ENCODE measurements at regions not wholly inside any gene's neighbourhood (a gene's known extent, or its start where the extent isn't known, plus 50 kb on each side); places are given as distances from the start of the nearest gene placed in this dataset.

DNA sequence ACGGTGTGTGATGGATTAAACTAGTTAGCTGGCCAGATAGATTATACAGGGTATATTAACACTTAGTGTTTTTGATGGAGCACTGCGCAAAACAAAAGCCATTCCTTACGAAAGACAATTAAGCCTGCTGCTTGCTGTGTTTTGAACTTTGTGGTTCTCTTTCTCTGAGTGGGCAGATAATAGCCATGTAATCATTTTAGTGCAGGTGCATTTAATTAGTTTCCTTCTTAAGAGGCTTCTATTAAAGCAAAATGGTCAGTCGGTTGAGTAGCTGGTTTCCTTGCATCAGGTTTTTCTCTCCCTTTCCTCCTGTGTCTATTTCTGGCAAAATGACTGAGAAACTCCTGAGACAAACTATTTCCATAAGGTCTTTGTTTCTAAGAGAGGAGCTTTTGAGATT, 512.5 kb downstream of the DMAC1 start:
- H3K4me1 ChIP-seq (ENCODE audit: control insufficient read depth in 2 of 3, insufficient read depth in 2 of 3, low read depth in 1 of 3, low read length in 3 of 3) = no peaks in the 10 kb centered on the region
- no peak for FAIRE-seq

DNA sequence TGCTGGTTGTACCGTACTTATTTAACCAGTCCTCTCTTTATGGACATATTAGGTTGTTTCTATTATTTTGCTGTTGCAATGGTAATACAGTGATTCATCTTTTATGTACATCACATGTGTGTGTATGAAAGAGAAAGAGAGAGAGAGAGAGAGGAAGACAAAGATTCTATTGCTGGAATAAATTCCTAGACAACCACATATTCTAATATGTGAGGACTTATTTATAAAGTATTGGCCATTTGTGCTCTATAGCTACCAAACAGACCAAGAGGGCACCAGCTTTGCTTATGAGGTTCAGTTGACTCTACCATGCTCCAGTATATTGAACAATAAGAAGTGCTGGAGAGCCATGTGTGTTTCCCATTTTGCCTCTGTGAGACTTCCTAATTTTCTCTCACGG, 513.5 kb downstream of the DMAC1 start:
- Histone ChIP-seq H3K4me1 (ENCODE audit: control insufficient read depth in 2 of 3, insufficient read depth in 2 of 3, low read depth in 1 of 3, low read length in 3 of 3) (no peaks in the 10 kb centered on the region), H3K4me3 (ENCODE audit: low read length in 3 of 3) (no peak overlapping the region), H3K27ac (ENCODE audit: low read depth in 2 of 2, low read length in 2 of 2) (no peak overlapping the region), H3K9ac (ENCODE audit: low read length in 3 of 3) (no peak overlapping the region), H3K9me3 (ENCODE audit: control insufficient read depth in 2 of 3, insufficient read depth in 1 of 3, low read length in 3 of 3) (no peaks in the 10 kb centered on the region), H3K27me3 (ENCODE audit: control insufficient read depth, insufficient read depth, low read length) (no peaks in the 10 kb centered on the region), H3K36me3 (ENCODE audit: control insufficient read depth in 2 of 3, insufficient read depth in 3 of 3, low read length in 3 of 3) (no peaks in the 10 kb centered on the region)
- TF ChIP-seq, protein P1, sequence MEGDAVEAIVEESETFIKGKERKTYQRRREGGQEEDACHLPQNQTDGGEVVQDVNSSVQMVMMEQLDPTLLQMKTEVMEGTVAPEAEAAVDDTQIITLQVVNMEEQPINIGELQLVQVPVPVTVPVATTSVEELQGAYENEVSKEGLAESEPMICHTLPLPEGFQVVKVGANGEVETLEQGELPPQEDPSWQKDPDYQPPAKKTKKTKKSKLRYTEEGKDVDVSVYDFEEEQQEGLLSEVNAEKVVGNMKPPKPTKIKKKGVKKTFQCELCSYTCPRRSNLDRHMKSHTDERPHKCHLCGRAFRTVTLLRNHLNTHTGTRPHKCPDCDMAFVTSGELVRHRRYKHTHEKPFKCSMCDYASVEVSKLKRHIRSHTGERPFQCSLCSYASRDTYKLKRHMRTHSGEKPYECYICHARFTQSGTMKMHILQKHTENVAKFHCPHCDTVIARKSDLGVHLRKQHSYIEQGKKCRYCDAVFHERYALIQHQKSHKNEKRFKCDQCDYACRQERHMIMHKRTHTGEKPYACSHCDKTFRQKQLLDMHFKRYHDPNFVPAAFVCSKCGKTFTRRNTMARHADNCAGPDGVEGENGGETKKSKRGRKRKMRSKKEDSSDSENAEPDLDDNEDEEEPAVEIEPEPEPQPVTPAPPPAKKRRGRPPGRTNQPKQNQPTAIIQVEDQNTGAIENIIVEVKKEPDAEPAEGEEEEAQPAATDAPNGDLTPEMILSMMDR (IDR thresholded peaks at IDR 0.05; ENCODE audit: borderline replicate concordance, extremely low read depth, insufficient read depth) = no peak
- FAIRE-seq (no peak), DNase-seq (no peak)
- intact Hi-C loops (cut with DNase I) = no loop called here

More for the DNA sequence above, 512.5 kb downstream of the DMAC1 start:
- Histone ChIP-seq H3K27me3 (ENCODE audit: control insufficient read depth, insufficient read depth, low read length) (no peaks in the 10 kb centered on the region), H3K9me3 (ENCODE audit: control insufficient read depth in 2 of 3, insufficient read depth in 1 of 3, low read length in 3 of 3) (no peaks in the 10 kb centered on the region), H3K9ac (ENCODE audit: low read length in 3 of 3) (no peak overlapping the region), H3K4me3 (ENCODE audit: low read length in 3 of 3) (no peak overlapping the region), H3K36me3 (ENCODE audit: control insufficient read depth in 2 of 3, insufficient read depth in 3 of 3, low read length in 3 of 3) (no peaks in the 10 kb centered on the region), H3K27ac (ENCODE audit: low read depth in 2 of 2, low read length in 2 of 2) (no peak overlapping the region)
- DNase-seq = no peak
- intact Hi-C loops (cut with DNase I) = no loop called here
- TF ChIP-seq, protein P1 (IDR thresholded peaks at IDR 0.05; ENCODE audit: borderline replicate concordance, extremely low read depth, insufficient read depth) = no peak

DNA sequence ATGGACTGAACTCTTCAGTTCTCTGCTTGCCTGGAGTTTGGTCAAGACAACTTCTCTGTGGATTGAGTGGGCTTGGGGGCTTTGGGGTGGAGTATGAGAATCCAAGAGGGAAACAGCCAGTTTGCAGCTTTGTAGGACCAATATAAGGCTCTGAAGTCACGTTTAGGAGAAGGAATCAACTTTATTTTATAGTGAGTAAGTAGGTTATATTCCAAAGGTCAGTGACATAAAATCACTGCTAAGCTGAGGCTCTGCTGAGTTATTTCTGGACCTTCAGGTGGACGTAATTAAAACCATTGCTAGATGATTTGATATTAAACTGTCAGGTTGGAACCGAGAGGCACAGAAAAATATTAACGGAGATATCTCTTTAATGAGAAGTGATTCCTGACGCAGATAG, 514.4 kb downstream of the DMAC1 start:
- Histone ChIP-seq H3K9me3 (ENCODE audit: control insufficient read depth in 2 of 3, insufficient read depth in 1 of 3, low read length in 3 of 3) (no peaks in the 10 kb centered on the region), H3K4me1 (ENCODE audit: control insufficient read depth in 2 of 3, insufficient read depth in 2 of 3, low read depth in 1 of 3, low read length in 3 of 3) (no peaks in the 10 kb centered on the region), H3K27ac (ENCODE audit: low read depth in 2 of 2, low read length in 2 of 2) (no peak overlapping the region), H3K27me3 (ENCODE audit: control insufficient read depth, insufficient read depth, low read length) (no peaks in the 10 kb centered on the region), H3K4me3 (ENCODE audit: low read length in 3 of 3) (no peak overlapping the region), H3K36me3 (ENCODE audit: control insufficient read depth in 2 of 3, insufficient read depth in 3 of 3, low read length in 3 of 3) (no peaks in the 10 kb centered on the region), H3K9ac (ENCODE audit: low read length in 3 of 3) (no peak overlapping the region)
- TF ChIP-seq, protein P1 (IDR thresholded peaks at IDR 0.05; ENCODE audit: borderline replicate concordance, extremely low read depth, insufficient read depth) = no peak
- FAIRE-seq (no peak), DNase-seq (no peak)
- intact Hi-C loops (cut with DNase I) = no loop called here

DNA sequence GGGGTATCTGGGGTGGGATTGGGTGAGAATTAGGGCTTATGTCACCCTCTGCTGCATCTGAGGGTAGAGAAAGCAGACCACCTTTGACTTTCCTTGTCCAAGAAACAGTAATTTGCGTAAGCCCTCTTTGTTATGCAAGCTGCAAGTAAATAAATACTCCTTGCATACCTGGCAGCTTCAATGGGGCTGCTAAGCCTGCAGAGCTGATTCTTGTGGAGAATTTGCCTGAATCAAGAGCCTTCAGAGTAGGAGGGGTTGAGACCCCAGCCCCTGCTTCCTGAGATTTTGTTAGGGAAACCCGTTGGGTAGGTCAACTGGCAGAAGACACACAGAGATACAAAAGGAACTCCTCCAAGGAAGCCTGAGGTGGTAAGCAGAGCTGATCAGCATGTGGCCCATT, 515.1 kb downstream of the DMAC1 start:
- TF ChIP-seq, protein P1 (IDR thresholded peaks at IDR 0.05; ENCODE audit: borderline replicate concordance, extremely low read depth, insufficient read depth) = no peak
- Histone ChIP-seq H3K4me1 (ENCODE audit: control insufficient read depth in 2 of 3, insufficient read depth in 2 of 3, low read depth in 1 of 3, low read length in 3 of 3) (no peaks in the 10 kb centered on the region), H3K27ac (ENCODE audit: low read depth in 2 of 2, low read length in 2 of 2) (no peak overlapping the region), H3K27me3 (ENCODE audit: control insufficient read depth, insufficient read depth, low read length) (no peaks in the 10 kb centered on the region), H3K9me3 (ENCODE audit: control insufficient read depth in 2 of 3, insufficient read depth in 1 of 3, low read length in 3 of 3) (no peaks in the 10 kb centered on the region), H3K36me3 (ENCODE audit: control insufficient read depth in 2 of 3, insufficient read depth in 3 of 3, low read length in 3 of 3) (no peaks in the 10 kb centered on the region), H3K9ac (ENCODE audit: low read length in 3 of 3) (no peak overlapping the region), H3K4me3 (ENCODE audit: low read length in 3 of 3) (no peak overlapping the region)
- FAIRE-seq = no peak
- no peak for DNase-seq
- intact Hi-C loops (cut with DNase I) = no loop called here
